ENCODE measurements at regions not wholly inside any gene's neighbourhood (a gene's known extent, or its start where the extent isn't known, plus 50 kb on each side); places are given as distances from the start of the nearest gene placed in this dataset.

DNA sequence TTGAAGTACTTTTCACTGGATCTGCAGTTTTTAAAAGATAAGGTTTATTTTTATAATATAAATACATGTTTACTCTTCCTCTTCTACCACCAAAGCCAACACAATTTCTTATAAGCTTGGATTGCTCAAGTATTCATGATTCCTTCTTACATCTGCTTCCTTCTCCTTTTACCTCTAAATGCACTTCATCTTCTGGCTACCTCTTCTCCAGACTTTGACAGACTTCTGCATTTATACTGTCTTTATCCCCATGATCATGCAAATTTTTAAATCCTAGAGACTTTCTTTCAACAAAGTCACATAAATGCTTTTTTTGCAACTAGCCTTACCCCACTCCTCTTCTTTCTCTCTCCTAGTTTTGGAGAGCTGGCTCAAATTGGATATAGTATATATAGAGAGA is 142.9 kb downstream of the TFAP2B start:
- Mint-ChIP-seq H3K27me3 (no peaks in the 10 kb centered on the region), H3K9me3 (no peaks in the 10 kb centered on the region), H3K4me3 (no peak overlapping the region), H3K4me1 (ENCODE audit: low read depth) (no peaks in the 10 kb centered on the region), H3K27ac (no peak overlapping the region), H3K36me3 (ENCODE audit: low read depth) (no peaks in the 10 kb centered on the region)
- ATAC-seq (no peak), DNase-seq (no peak)
- POLR2A ChIA-PET = no interaction called here
- TF ChIP-seq, protein P1, sequence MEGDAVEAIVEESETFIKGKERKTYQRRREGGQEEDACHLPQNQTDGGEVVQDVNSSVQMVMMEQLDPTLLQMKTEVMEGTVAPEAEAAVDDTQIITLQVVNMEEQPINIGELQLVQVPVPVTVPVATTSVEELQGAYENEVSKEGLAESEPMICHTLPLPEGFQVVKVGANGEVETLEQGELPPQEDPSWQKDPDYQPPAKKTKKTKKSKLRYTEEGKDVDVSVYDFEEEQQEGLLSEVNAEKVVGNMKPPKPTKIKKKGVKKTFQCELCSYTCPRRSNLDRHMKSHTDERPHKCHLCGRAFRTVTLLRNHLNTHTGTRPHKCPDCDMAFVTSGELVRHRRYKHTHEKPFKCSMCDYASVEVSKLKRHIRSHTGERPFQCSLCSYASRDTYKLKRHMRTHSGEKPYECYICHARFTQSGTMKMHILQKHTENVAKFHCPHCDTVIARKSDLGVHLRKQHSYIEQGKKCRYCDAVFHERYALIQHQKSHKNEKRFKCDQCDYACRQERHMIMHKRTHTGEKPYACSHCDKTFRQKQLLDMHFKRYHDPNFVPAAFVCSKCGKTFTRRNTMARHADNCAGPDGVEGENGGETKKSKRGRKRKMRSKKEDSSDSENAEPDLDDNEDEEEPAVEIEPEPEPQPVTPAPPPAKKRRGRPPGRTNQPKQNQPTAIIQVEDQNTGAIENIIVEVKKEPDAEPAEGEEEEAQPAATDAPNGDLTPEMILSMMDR (IDR thresholded peaks at IDR 0.05) = no peak
- CTCF ChIA-PET = no interaction called here
- intact Hi-C loops (cut with micrococcal nuclease) = no loop called here

DNA sequence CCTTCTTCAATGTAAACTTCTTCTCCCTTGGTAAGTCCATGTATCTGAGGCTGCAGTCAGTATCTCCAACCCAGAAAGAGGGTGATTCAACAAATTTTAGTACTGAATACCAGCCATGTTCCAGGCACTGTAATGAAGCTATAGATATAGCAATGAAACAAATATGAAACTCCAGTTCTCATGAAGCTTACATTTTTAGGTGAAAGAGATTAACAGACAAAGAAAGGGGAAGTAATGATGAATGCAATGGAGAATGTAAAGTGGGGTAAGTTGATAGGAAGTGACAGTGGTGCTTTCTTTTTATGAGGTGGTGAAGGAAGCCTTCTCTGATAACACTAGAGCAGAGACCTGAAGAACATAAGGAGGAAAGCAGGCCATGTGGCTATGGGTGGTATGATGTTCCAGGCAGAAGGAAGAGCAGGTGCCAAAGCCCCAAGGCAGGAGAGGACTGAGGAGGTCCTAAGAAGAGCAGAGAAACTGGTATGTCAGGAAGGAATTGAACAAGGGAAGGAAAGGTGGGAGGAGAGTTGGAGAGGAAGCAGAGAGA is 143.6 kb downstream of the TFAP2B start:
- H3K9me3 Mint-ChIP-seq = no peaks in the 10 kb centered on the region
- H3K4me1 Mint-ChIP-seq (ENCODE audit: low read depth) = no peaks in the 10 kb centered on the region
- DNase-seq (no peak), ATAC-seq (no peak)
- ChIA-PET CTCF (no interaction called here), POLR2A (no interaction called here)
- H3K4me3 Mint-ChIP-seq = no peak overlapping the region
- no peaks in the 10 kb centered on the region for H3K36me3 Mint-ChIP-seq (ENCODE audit: low read depth)
- intact Hi-C loops (cut with micrococcal nuclease) = no loop called here
- TF ChIP-seq, protein P1 (IDR thresholded peaks at IDR 0.05) = no peak
- no peak overlapping the region for H3K27ac Mint-ChIP-seq
- H3K27me3 Mint-ChIP-seq = no peaks in the 10 kb centered on the region

DNA sequence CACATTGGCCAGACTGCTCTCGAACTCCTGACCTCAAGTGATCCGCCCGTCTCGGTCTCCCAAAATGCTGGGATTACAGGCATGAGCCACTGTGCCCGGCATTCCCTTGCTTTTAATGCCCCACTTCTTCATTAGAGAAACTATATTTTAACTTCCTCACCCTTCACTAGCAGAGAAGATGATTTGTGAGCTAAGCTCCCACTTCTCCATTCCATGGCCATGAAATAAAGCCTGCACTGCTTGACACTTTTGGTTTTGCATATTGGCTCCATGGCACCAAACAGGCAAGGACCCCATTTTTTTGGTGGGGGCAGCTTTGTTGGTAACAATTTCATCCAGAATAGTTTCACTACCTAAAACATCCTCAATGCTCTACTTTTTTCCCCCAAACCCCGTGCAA is 145.3 kb downstream of the TFAP2B start:
- Mint-ChIP-seq H3K4me3 (no peak overlapping the region), H3K27ac (no peak overlapping the region), H3K4me1 (ENCODE audit: low read depth) (no peaks in the 10 kb centered on the region), H3K36me3 (ENCODE audit: low read depth) (no peaks in the 10 kb centered on the region), H3K27me3 (no peaks in the 10 kb centered on the region), H3K9me3 (no peaks in the 10 kb centered on the region)
- TF ChIP-seq, protein P1 (IDR thresholded peaks at IDR 0.05) = no peak
- ATAC-seq (no peak), DNase-seq (no peak)
- intact Hi-C loops (cut with micrococcal nuclease) = no loop called here
- ChIA-PET CTCF (no interaction called here), POLR2A (no interaction called here)

DNA sequence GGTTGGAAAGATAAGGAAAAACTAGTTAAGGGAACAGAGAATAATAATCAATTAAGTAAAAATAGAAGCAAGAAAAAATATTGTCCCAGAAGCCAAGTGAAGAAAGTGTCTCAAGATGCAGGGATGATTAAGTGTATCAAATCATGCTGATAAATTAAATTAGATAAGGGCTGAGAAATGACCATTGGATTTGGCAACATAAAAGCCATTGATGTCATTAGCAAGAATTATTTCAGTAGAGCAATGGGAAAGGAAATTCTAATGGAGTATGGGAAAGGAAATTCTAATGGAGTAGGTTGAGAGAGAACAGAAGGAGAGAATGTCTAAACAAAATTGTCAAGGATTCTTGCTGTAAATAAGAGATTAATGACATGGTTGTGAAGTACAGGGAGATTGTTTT is 146.8 kb downstream of the TFAP2B start:
- no peaks in the 10 kb centered on the region for H3K36me3 Mint-ChIP-seq (ENCODE audit: low read depth)
- TF ChIP-seq, protein P1 (IDR thresholded peaks at IDR 0.05) = no peak
- no peaks in the 10 kb centered on the region for H3K9me3 Mint-ChIP-seq
- POLR2A ChIA-PET = no interaction called here
- no peaks in the 10 kb centered on the region for H3K27me3 Mint-ChIP-seq
- ATAC-seq (no peak), DNase-seq (no peak)
- no peaks in the 10 kb centered on the region for H3K4me1 Mint-ChIP-seq (ENCODE audit: low read depth)
- no peak overlapping the region for H3K4me3 Mint-ChIP-seq
- no peak overlapping the region for H3K27ac Mint-ChIP-seq
- intact Hi-C loops (cut with micrococcal nuclease) = no loop called here
- CTCF ChIA-PET = no interaction called here

DNA sequence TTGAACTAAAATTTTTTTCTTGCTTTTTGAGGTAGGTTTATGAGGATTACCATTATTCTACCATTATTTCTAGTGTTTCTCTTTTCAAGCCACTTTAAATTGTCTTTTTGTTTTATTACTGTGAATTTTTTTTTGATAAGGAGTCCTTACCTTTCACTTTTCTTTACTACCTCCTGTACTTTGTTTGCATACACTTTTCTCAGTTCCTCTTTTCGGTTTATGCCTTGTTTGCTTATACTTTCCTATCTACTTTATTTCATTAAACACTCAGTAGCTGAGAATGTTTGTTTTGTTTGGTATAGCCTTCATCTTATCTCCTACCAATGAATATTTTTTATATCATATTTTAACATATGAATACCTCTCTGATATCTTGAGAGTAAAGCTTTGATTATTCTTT is 147.9 kb downstream of the TFAP2B start:
- DNase-seq (no peak), ATAC-seq (no peak)
- Mint-ChIP-seq H3K9me3 (no peaks in the 10 kb centered on the region), H3K27ac (no peak overlapping the region), H3K36me3 (ENCODE audit: low read depth) (no peaks in the 10 kb centered on the region), H3K4me1 (ENCODE audit: low read depth) (no peaks in the 10 kb centered on the region), H3K4me3 (no peak overlapping the region), H3K27me3 (no peaks in the 10 kb centered on the region)
- CTCF ChIA-PET = no interaction called here
- intact Hi-C loops (cut with micrococcal nuclease) = no loop called here
- POLR2A ChIA-PET = no interaction called here
- TF ChIP-seq, protein P1 (IDR thresholded peaks at IDR 0.05) = no peak
